PC-9 (cell line): ENCODE measurements at regions not wholly inside any gene's neighbourhood (a gene's known extent, or its start where the extent isn't known, plus 50 kb on each side); places are given as distances from the start of the nearest gene placed in this dataset.

Experiments
- BruUV-seq: library from RNA; stranded (reverse); fragments of 400-500 nt; replicated peaks from 2 replicates; lab custom pipeline; 2021; lab: Mats Ljungman, UMichigan
- CTCF ChIA-PET: fragments of 300-600 bp; sonication (Branson Sonifier 250); formaldehyde crosslinking; loops from one replicate; lab custom pipeline; 2022; ENCODE audit warnings: antibody characterized with exemption; lab: Charles Lee
- POLR2A ChIA-PET: fragments of 300-600 bp; sonication (Branson Sonifier 250); formaldehyde crosslinking; loops from one replicate; lab custom pipeline; 2022; ENCODE audit warnings: antibody characterized with exemption; ENCODE audit not compliant: unreplicated experiment; lab: Charles Lee
- DNase-seq, 2 experiments: peaks; one replicate each; pipeline versions ENCODE4 v3.0.0 to v3.0.0-alpha.2; 2015 to 2022; ENCODE audit warnings: mixed read lengths in 1 of 2
- H2AFZ ChIP-seq: fragments of 200-600 bp; sonication (generic); 2 replicates; pipeline ENCODE4 v1.8.1; 2017; ENCODE audit warnings: antibody characterized with exemption
- H3F3A ChIP-seq: fragments of 200-600 bp; sonication (generic); 2 replicates; pipeline ENCODE4 v1.8.1; 2017; ENCODE audit warnings: antibody characterized with exemption, mild to moderate bottlenecking, low read depth; ENCODE audit not compliant: insufficient read depth
- H3K27ac ChIP-seq: fragments of 200-600 bp; sonication (generic); 2 replicates; pipeline ENCODE4 v1.6.1; 2016; ENCODE audit warnings: mixed run types
- H3K27me3 ChIP-seq: fragments of 200-600 bp; sonication (generic); 2 replicates; pipeline ENCODE4 v1.6.1; 2016; ENCODE audit warnings: low read depth, mixed run types; ENCODE audit not compliant: insufficient read depth
- H3K36me3 ChIP-seq: fragments of 200-600 bp; sonication (generic); 2 replicates; pipeline ENCODE4 v1.6.1; 2016; ENCODE audit warnings: low read depth, mixed run types
- H3K4me1 ChIP-seq: fragments of 200-600 bp; sonication (generic); replicated peaks from 2 replicates; pipeline ENCODE4 v1.6.1; 2016; ENCODE audit warnings: mixed run types; ENCODE audit not compliant: insufficient read depth
- H3K4me2 ChIP-seq: fragments of 200-600 bp; sonication (generic); 2 replicates; pipeline ENCODE4 v1.6.1; 2017; ENCODE audit warnings: mixed run types
- H3K4me3 ChIP-seq: fragments of 200-600 bp; sonication (generic); 2 replicates; pipeline ENCODE4 v1.6.1; 2016; ENCODE audit warnings: mixed run types
- H3K79me2 ChIP-seq: fragments of 200-600 bp; sonication (generic); 2 replicates; pipeline ENCODE4 v1.6.1; 2017; ENCODE audit warnings: low read depth, mixed run types
- H3K9me2 ChIP-seq: fragments of 200-600 bp; sonication (generic); 2 replicates; pipeline ENCODE4 v1.8.1; 2017; ENCODE audit warnings: mild to moderate bottlenecking; ENCODE audit not compliant: insufficient read depth
- H3K9me3 ChIP-seq: fragments of 200-600 bp; sonication (generic); 2 replicates; pipeline ENCODE4 v1.8.1; 2016; ENCODE audit warnings: low read depth; ENCODE audit not compliant: insufficient read depth
- H4K20me1 ChIP-seq: fragments of 200-600 bp; sonication (generic); 2 replicates; pipeline ENCODE4 v1.8.1; 2017; ENCODE audit not compliant: insufficient read depth
- CTCF ChIP-seq: fragments of 200-600 bp; sonication (generic); conservative IDR thresholded peaks from 2 replicates; pipeline ENCODE4 v1.6.1; 2017; ENCODE audit warnings: mixed run types, antibody characterized with exemption, mild to moderate bottlenecking, moderate library complexity
- EZH2 ChIP-seq: fragments of 200-600 bp; sonication (generic); IDR thresholded peaks from 2 replicates; pipeline ENCODE4 v1.8.0; 2017; ENCODE audit warnings: antibody characterized with exemption, low read depth
- intact Hi-C: fragments of 100-400 bp; cut with micrococcal nuclease; formaldehyde crosslinking; loops from one replicate; pipeline ENCODE4 v1.10.0; 2022; ENCODE audit not compliant: unreplicated experiment

GRCh38 chr20:23203310-23203709, 117.2 kb upstream of the CD93 start:
- intact Hi-C loops: loop anchor here (10.0 kb wide), 1 partner anchor 869 kb away; no protein-coding TSS in a partner anchor
- CTCF ChIA-PET: no interaction called here
- no peaks in the 10 kb centered on the region for H3K4me1 ChIP-seq

GRCh38 chr20:23201658-23202057, 115.5 kb upstream of the CD93 start:
- no peak for DNase-seq
- Histone ChIP-seq H4K20me1 (no peaks in the 10 kb centered on the region), H2AFZ (no peak overlapping the region), H3K4me3 (no peak overlapping the region), H3K27me3 (no peaks in the 10 kb centered on the region), H3K4me1 (no peaks in the 10 kb centered on the region), H3K9me2 (no peaks in the 10 kb centered on the region), H3K9me3 (no peaks in the 10 kb centered on the region), H3K27ac (no peak overlapping the region), H3K36me3 (no peaks in the 10 kb centered on the region), H3K4me2 (no peak overlapping the region), H3F3A (no peaks in the 10 kb centered on the region), H3K79me2 (no peaks in the 10 kb centered on the region)
- CTCF ChIA-PET: interaction anchor here (0.6 to 1.5 kb wide), 9 partner anchors 137 to 613 kb away, joined by 3 to 22 read pairs (median 4); no protein-coding TSS in a partner anchor
- POLR2A ChIA-PET: interaction anchor here (0.6 kb wide), 1 partner anchor 152 kb away, joined by 6 read pairs; no protein-coding TSS in a partner anchor
- TF ChIP-seq CTCF: no peak
- TF ChIP-seq EZH2: no peak
- intact Hi-C loops: loop anchor here (1.0 to 10.0 kb wide), 3 partner anchors 151 to 867 kb away; no protein-coding TSS in a partner anchor
- BruUV-seq: no TSS peak

More at GRCh38 chr20:23203310-23203709, 117.2 kb upstream of the CD93 start:
- Histone ChIP-seq H4K20me1 (no peaks in the 10 kb centered on the region), H3F3A (no peaks in the 10 kb centered on the region), H3K36me3 (no peaks in the 10 kb centered on the region), H3K79me2 (no peaks in the 10 kb centered on the region), H3K4me2 (no peak overlapping the region), H3K9me2 (no peaks in the 10 kb centered on the region), H3K9me3 (no peaks in the 10 kb centered on the region), H3K4me3 (no peak overlapping the region), H2AFZ (no peak overlapping the region), H3K27me3 (no peaks in the 10 kb centered on the region), H3K27ac (no peak overlapping the region)
- no peak for TF ChIP-seq CTCF
- no peak for TF ChIP-seq EZH2
- no TSS peak for BruUV-seq
- POLR2A ChIA-PET: no interaction called here
- DNase-seq: no peak

- Histone ChIP-seq H3K4me3 (no peak overlapping the region), H3K4me1 (no peaks in the 10 kb centered on the region), H3F3A (no peaks in the 10 kb centered on the region), H3K9me2 (no peaks in the 10 kb centered on the region), H2AFZ (no peak overlapping the region), H3K9me3 (no peaks in the 10 kb centered on the region), H3K36me3 (no peaks in the 10 kb centered on the region), H3K27ac (no peak overlapping the region), H4K20me1 (no peaks in the 10 kb centered on the region), H3K27me3 (no peaks in the 10 kb centered on the region), H3K79me2 (no peaks in the 10 kb centered on the region), H3K4me2 (no peak overlapping the region)
- DNase-seq: peak; percentile 49 to 60
- no TSS peak for BruUV-seq
- ChIA-PET POLR2A (no interaction called here), CTCF (interaction anchor here (0.6 to 1.5 kb wide), 8 partner anchors 136 to 612 kb away, joined by 3 to 22 read pairs (median 4); no protein-coding TSS in a partner anchor)
- intact Hi-C loops: loop anchor here (1.0 to 10.0 kb wide), 3 partner anchors 151 to 866 kb away; no protein-coding TSS in a partner anchor
- TF ChIP-seq EZH2 (no peak), CTCF (peak; percentile 72)
These were observed 114.8 kb upstream of the CD93 start for GRCh38 chr20:23200914-23201313.
